HepG2 (cell line): ENCODE measurements at regions not wholly inside any gene's neighbourhood (a gene's known extent, or its start where the extent isn't known, plus 50 kb on each side); places are given as distances from the start of the nearest gene placed in this dataset.

Source experiments
- ATAC-seq: fragments of 200-7000 bp; cut with Tn5 transposase; 3 replicates; pipeline ENCODE4 v1.9.1; 2020; ENCODE audit warnings: mild to moderate bottlenecking, moderate library complexity
- BruUV-seq: library from RNA; stranded (reverse); fragments of 400-500 nt; replicated peaks from 2 replicates; lab custom pipeline; 2021; lab: Mats Ljungman, UMichigan
- CTCF ChIA-PET: fragments of 300-600 bp; formaldehyde crosslinking; extraction: SDS; loops from one replicate; lab custom pipeline; 2021; ENCODE audit warnings: low total read pairs, inconsistent platforms, low intra/inter-chr PET ratio; lab: Yijun Ruan, JAX
- POLR2A ChIA-PET: fragments of 350-600 bp; sonication (Branson Sonifier 250); formaldehyde crosslinking; loops from one replicate; lab custom pipeline; 2020; ENCODE audit warnings: antibody characterized with exemption, inconsistent platforms; lab: Yijun Ruan, JAX
- DNase-seq: peaks from one replicate; pipeline ENCODE4 v3.0.0-alpha.2; 2015; ENCODE audit warnings: low spot score
- FAIRE-seq: peaks from 3 replicates; lab custom pipeline; 2011; peaks lifted over from hg19 to GRCh38; lab: Jason Lieb, UNC
- H2AFZ ChIP-seq: one replicate; pipeline ENCODE4 v1.6.1; 2011; ENCODE audit warnings: low read length, inconsistent platforms
- H3K27ac ChIP-seq: fragments of 300-600 bp; 3 replicates; pipeline ENCODE4 v1.8.0; 2011; ENCODE audit warnings: mixed run types, mild to moderate bottlenecking, mixed read lengths, low read length, inconsistent platforms; ENCODE audit not compliant: insufficient read depth; ENCODE audit errors: extremely low read length
- H3K27me3 ChIP-seq, 2 experiments: fragments of 200-600 bp in 1 of 2; 2 replicates in 1 of 2; 3 replicates in 1 of 2; pipeline versions ENCODE4 v1.6.0 to v1.8.0; 2011; ENCODE audit warnings: low read length in 2 of 2, mild to moderate bottlenecking in 2 of 2, moderate library complexity in 2 of 2, inconsistent platforms in 1 of 2; ENCODE audit not compliant: insufficient read depth in 2 of 2, control insufficient read depth in 1 of 2
- H3K36me3 ChIP-seq, 2 experiments: fragments of 200-600 bp in 1 of 2; replicated peaks in 1 of 2; 2 replicates in 1 of 2; 3 replicates in 1 of 2; pipeline versions ENCODE4 v1.5.1 to v1.8.0; 2011; ENCODE audit warnings: low read length in 2 of 2, inconsistent platforms in 1 of 2; ENCODE audit not compliant: insufficient read depth in 2 of 2, control insufficient read depth in 1 of 2
- H3K4me1 ChIP-seq: 2 replicates; pipeline ENCODE4 v1.5.1; 2012; ENCODE audit warnings: low read length, inconsistent platforms; ENCODE audit not compliant: insufficient read depth
- H3K4me2 ChIP-seq: 2 replicates; pipeline ENCODE4 v1.6.0; 2011; ENCODE audit warnings: low read depth, low read length, inconsistent platforms
- H3K4me3 ChIP-seq, 3 experiments: fragments of 200-600 bp in 1 of 3; sonication (generic), shearing (Covaris generic) in 1 of 3; replicated peaks in 1 of 3; 2 replicates each; pipeline ENCODE4 v1.5.1; 2011 to 2016; ENCODE audit warnings: low read length in 3 of 3, inconsistent platforms in 2 of 3, low read depth in 2 of 3, mild to moderate bottlenecking in 2 of 3, control low read depth in 1 of 3, mixed read lengths in 1 of 3; ENCODE audit not compliant: insufficient read depth in 1 of 3
- H3K79me2 ChIP-seq: one replicate; pipeline ENCODE4 v1.6.1; 2011; ENCODE audit warnings: low read length, inconsistent platforms; ENCODE audit not compliant: insufficient read depth
- H3K9ac ChIP-seq: 2 replicates; pipeline ENCODE4 v1.6.0; 2011; ENCODE audit warnings: mild to moderate bottlenecking, low read depth, low read length, inconsistent platforms; ENCODE audit not compliant: insufficient read depth
- H3K9me3 ChIP-seq: 2 replicates; pipeline ENCODE4 v1.5.1; 2012; ENCODE audit warnings: mild to moderate bottlenecking, low read length
- H4K20me1 ChIP-seq: 2 replicates; pipeline ENCODE4 v1.6.0; 2011; ENCODE audit warnings: inconsistent platforms, mild to moderate bottlenecking, low read length, moderate library complexity; ENCODE audit not compliant: insufficient read depth
- RNF219 ChIP-seq: sonication (generic); formaldehyde crosslinking; IDR thresholded peaks from 2 replicates; pipeline ENCODE4 v1.5.0; 2020; ENCODE audit warnings: mild to moderate bottlenecking, missing genetic modification reagents
- TEAD3 ChIP-seq: optimal IDR thresholded peaks from 2 replicates; pipeline ENCODE3; 2016; ENCODE audit warnings: borderline replicate concordance
- ZBTB1 ChIP-seq: sonication (generic); formaldehyde crosslinking; IDR thresholded peaks from 2 replicates; pipeline ENCODE4 v1.4.0; 2020; ENCODE audit warnings: missing genetic modification reagents, borderline replicate concordance
- ZNF274 ChIP-seq: sonication (generic); formaldehyde crosslinking; IDR thresholded peaks from 2 replicates; pipeline ENCODE4 v1.5.1; 2020; ENCODE audit warnings: mild to moderate bottlenecking, missing genetic modification reagents
- ZNF878 ChIP-seq: sonication (generic); formaldehyde crosslinking; IDR thresholded peaks from 2 replicates; pipeline ENCODE4 v1.8.1; 2023; ENCODE audit warnings: mild to moderate bottlenecking, missing genetic modification reagents, moderate library complexity
- WGBS: methylation state at CpG from one replicate; pipeline ENCODE4 v1.1.6; 2017; ENCODE audit warnings: low lambda C conversion rate; 5-methylcytosine and 5-hydroxymethylcytosine counted together
- in situ Hi-C: cut with HindIII; loops from 2 replicates; pipeline ENCODE4 v1.10.0; 2017; ENCODE audit warnings: low pct_unique_long_range_greater_than_20kb; ENCODE audit not compliant: extremely low pct_ligation_motif_present
- intact Hi-C: fragments of 100-400 bp; cut with micrococcal nuclease; formaldehyde crosslinking; loops from one replicate; pipeline ENCODE4 v1.10.0; 2022; ENCODE audit not compliant: unreplicated experiment
- TF ChIP-seq, protein P1 (sequence below): sonication (generic); formaldehyde crosslinking; IDR thresholded peaks from 2 replicates; pipeline ENCODE4 v1.5.1; 2020; ENCODE audit warnings: mild to moderate bottlenecking, missing genetic modification reagents, borderline replicate concordance

DNA sequence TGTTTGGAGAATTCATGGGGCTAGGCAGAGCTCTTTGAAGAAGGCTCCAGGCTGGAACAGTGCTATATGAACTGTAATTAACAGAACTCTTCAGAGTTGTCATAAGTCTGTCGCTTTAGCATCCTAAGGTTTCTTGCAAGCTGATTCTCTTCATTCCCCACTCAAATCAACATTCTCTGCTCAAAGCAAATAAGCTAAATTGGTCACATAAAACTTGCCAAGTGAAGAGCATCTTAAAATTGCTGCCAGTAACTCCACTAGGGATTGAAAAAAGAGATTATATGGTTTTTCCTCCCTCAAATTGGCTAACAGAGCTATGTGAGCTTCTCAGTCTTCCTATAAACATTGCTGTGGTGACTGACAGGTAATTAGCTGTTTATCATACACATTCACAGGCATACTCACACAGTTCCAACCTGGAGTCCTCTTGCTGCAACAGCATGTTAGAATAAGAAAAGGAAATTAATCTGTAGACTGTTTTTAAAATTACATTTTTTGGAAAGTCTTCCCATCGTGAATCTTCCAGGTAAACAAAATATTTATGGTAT lies 298.5 kb upstream of the ATP10B start:
- H3K79me2 ChIP-seq: no peaks in the 10 kb centered on the region
- H3K27me3 ChIP-seq: no peaks in the 10 kb centered on the region
- in situ Hi-C loops (no loop called here), intact Hi-C loops (no loop called here)
- ChIA-PET POLR2A (no interaction called here), CTCF (no interaction called here)
- no peaks in the 10 kb centered on the region for H3K4me1 ChIP-seq
- H3K9ac ChIP-seq: no peak overlapping the region
- H3K4me2 ChIP-seq: no peak overlapping the region
- no peaks in the 10 kb centered on the region for H4K20me1 ChIP-seq
- DNase-seq: no peak
- no peak for ATAC-seq
- no TSS peak for BruUV-seq
- no peak for FAIRE-seq
- WGBS: 0% methylated on average over 2 of the region's 2 CpGs
- no peaks in the 10 kb centered on the region for H3K36me3 ChIP-seq
- no peak overlapping the region for H2AFZ ChIP-seq
- TF ChIP-seq ZNF274 (no peak), ZBTB1 (CRISPR knock-in tag) (no peak), ZNF878 (CRISPR knock-in tag) (no peak), RNF219 (CRISPR knock-in tag) (no peak), TEAD3 (no peak)
- TF ChIP-seq, protein P1, sequence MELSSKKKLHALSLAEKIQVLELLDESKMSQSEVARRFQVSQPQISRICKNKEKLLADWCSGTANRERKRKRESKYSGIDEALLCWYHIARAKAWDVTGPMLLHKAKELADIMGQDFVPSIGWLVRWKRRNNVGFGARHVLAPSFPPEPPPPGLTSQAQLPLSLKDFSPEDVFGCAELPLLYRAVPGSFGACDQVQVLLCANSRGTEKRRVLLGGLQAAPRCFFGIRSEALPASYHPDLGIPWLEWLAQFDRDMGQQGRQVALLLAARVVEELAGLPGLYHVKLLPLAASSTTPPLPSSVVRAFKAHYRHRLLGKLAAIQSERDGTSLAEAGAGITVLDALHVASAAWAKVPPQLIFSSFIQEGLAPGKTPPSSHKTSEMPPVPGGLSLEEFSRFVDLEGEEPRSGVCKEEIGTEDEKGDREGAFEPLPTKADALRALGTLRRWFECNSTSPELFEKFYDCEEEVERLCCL (CRISPR knock-in tag): no peak
- no peak overlapping the region for H3K27ac ChIP-seq
- no peaks in the 10 kb centered on the region; the same call in 1 of the 2 replicates for H3K9me3 ChIP-seq
- H3K4me3 ChIP-seq: no peak overlapping the region
